GM19395 (cell line): ENCODE measurements at regions not wholly inside any gene's neighbourhood (a gene's known extent, or its start where the extent isn't known, plus 50 kb on each side); places are given as distances from the start of the nearest gene placed in this dataset.
"Not testable (repeated sequence)": the region's sequence is repeated elsewhere in the genome, so short reads cannot be mapped to it uniquely, and the experiment has no call there.

Experiments
- ATAC-seq: cut with Tn5 transposase; IDR thresholded peaks from one replicate; pipeline ENCODE4 v1.9.1; 2021; ENCODE audit warnings: mild to moderate bottlenecking, moderate library complexity; ENCODE audit not compliant: unreplicated experiment

DNA sequence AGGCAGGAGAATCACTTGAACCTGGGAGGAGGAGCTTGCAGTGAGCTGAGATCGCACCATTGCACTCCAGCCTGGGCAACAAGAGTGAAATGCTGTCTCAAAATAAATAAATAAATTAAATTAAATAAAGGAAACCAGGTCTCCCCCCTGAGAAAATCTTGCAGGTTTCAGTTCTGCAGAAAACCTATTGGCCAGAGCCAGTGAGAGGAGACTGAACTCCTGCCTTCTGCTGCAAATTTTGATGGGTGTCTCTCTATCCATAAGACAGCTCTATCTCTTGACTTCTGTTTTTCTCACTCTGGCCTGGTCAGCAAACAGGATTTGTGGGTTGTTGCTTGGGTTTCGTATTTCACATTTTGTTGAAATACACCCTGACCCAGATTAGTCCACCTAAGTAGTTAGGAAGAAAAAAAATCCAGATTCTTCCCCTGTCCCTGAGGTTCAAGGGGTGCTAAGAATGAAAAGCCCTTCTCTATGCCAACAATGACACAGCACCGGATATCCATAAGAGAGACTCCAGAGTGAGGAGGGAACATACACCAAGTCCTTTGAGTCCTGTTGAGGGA lies 86.7 kb upstream of the MAP4K4 start:
- ATAC-seq = no peak

DNA sequence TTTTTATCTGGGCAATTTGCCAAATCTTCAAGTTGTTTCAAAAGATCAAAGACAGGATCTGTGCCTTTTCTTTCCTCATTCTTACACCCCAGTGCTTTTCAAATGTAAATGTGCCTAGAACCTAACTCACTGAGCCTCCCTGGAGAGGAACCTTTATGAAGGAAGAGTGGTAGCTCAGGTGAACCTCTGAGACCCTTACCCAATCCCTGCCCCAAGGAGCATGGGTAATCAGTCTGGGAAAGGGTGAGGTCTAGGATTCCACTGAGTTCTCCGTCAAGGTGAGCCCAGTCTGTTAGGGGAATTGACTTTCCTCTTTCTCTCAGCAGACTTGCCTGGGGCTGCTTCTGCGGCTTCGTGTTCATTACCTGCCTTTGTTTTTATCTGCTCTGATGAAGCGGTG lies 88.1 kb upstream of the MAP4K4 start:
- no peak for ATAC-seq

DNA sequence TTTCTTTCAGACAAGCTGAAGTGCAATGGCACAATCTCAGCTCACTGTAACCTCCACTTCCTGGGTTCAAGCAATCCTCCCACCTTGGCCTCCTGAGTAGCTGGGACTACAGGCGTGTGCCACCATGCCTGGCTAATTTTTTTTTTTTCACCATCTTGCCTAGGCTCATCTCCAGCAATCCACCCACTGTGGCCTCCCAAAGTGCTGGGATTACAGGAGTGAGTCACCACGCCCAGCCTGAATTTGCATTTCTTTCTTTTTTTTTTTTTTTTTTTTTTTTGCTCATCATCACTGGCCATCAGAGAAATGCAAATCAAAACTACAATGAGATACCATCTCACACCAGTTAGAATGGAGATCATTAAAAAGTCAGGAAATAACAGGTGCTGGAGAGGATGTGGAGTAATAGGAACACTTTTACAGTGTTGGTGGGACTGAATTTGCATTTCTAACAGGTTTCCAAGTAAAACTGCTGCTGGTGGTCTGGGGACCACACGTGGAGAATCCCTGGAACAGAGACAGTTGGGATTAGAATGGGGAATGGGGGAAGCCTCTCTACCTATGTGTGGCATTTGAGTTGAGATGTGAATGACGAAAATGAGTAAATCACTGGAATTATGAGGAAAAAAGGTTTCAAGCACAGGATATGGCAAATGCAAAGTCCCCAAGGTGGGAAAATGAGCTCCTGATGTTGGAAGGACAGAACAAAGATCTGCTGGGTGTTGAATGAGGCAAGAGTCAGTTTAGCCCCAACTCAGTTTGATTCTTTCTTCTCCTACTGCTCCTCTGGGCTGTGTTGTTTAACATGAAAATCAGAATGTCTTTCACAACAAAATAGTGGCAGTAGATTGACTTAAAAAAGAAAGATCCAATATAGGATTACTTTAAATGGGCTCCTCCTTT lies 88.8 kb upstream of the MAP4K4 start:
- no peak for ATAC-seq

DNA sequence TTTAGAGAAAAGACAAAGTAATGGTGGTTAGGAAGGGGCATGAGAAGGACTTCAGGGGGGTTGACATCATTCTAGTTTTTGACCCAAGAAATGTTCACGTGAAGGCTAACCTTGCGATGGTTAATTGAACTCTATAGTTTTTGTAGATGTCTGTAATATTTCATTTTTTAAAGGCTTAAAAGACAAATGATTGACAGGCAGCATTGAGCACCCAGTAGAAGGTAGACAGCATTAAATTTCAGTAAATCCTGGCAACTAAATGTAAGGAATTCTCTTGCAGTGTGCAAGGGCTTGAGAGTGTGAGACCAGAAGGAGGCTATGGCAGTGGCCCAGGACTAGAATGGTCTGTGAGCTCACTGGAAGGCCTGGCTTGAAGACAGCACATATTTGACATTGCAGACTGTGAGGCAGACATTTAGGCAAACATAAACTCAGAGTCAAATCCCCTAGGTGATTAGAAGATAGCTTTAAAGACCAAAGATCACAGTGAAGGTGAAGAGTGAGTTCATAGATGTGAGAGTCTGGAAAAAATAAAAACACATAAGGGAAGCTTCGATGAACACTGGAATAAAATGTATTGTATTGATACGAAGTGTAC lies 100.1 kb upstream of the MAP4K4 start:
- ATAC-seq = no peak

- no peak for ATAC-seq
These were observed 101.2 kb upstream of the MAP4K4 start for GRCh38 chr2:101596333-101596732.

GRCh38 chr2:101587251-101587650 lies 110.3 kb upstream of the MAP4K4 start:
- ATAC-seq = no peak

DNA sequence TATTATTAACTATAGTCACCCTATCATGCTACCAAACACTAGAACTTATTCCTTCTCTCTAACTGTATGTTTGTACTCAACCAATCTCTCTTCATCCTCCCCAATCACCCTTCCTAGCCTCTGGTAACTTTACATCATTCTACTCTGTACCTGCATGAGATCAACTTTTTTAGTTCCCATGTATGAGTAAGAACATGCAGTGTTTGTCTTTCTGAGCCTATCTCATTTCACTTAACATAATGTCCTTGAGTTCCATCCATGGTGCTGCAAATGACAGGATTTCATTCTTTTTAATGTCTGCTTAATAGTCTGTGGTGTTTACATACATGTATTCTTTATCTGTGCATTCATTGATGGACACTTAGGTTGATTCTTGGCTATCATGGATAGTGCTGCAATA lies 108.9 kb upstream of the RFX8 start:
- ATAC-seq = no peak

- ATAC-seq = no peak
These were observed 106.9 kb upstream of the RFX8 start for GRCh38 chr2:101581675-101582299.

- ATAC-seq = no peak
These were observed 105.6 kb upstream of the RFX8 start for GRCh38 chr2:101580528-101580927.

GRCh38 chr2:101578671-101579070 lies 103.8 kb upstream of the RFX8 start:
- no peak for ATAC-seq

DNA sequence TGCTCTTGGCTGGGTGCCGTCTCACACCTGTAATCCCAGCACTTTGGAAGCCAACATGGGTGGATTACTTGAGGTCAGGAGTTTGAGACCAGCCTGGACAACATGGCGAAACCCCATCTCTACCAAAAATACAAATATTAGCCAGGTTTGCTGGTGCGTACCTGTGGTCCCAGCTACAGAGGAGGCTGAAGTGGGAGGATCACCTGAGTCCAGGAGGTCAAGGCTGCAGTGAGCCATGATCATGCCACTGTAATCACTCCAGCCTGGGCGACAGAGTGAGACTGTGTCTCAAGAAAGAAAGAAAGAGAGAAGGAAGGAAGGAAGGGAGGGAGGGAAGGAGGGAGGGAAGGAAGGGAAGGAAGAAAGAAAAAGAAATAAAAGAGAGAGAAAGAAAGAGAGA lies 103.2 kb upstream of the RFX8 start:
- ATAC-seq = not testable (repeated sequence)

- no peak for ATAC-seq
These were observed 102.3 kb upstream of the RFX8 start for GRCh38 chr2:101577173-101577572.

- no peak for ATAC-seq
These were observed 99.7 kb upstream of the RFX8 start for GRCh38 chr2:101574622-101575021.

GRCh38 chr2:101571951-101572350 lies 97.0 kb upstream of the RFX8 start:
- no peak for ATAC-seq

GRCh38 chr2:101569886-101570520 lies 95.1 kb upstream of the RFX8 start:
- ATAC-seq = no peak

GRCh38 chr2:101568969-101569368 lies 94.1 kb upstream of the RFX8 start:
- ATAC-seq = no peak

DNA sequence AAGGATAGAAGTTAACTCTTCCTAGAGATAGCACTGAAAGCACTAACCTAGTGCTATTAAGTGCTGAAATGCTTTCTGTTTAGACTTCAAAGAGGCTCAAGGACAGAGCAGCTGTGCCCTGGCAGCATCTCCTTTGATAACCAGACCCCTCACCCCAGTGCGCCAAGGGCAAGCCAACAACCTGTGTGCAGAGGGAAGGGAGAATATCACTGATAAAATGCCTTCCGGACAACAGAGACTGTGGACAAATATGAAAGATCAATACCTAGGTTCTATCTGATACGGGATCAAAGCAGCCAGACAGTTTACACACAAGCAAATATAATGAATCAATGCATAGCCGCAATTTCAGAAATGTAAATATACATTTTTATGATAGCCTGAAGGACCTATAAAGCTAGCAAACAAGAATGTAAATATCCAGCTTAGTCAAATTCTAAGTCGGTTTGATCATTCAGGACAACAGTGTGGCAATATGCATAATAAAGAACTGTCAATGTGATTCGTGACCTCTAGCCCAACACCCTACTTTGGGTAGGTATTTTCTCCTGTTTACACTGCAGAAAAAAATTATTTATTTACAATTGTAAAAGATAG lies 91.8 kb upstream of the RFX8 start:
- no peak for ATAC-seq

GRCh38 chr2:101563849-101564248 lies 88.9 kb upstream of the RFX8 start:
- no peak for ATAC-seq

DNA sequence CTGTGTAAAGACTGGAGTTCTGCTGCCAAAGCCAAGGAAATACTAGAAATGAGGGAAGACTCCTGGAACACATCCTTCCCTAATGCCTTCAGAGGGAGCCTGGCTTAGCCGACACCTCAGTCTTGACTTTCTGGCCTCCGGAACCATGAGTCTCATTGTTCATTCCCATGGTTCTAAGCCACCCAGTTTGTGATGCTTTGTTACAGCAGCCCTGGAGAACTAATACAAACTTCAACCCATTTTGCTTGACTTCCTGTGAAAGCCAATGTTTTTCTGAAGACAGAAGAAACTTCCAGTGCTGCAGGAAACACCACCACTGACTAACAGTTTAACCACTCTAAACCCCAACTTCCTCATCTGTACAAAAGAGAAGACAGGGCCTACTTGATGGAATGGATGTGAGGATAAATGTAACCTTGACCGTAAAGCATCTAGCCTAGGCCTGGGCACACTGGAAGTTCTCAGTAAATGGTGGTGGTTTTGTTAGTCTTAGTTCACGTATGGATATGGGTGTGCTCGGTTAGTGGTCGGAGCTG lies 85.9 kb upstream of the RFX8 start:
- ATAC-seq = no peak

- no peak for ATAC-seq
These were observed 84.6 kb upstream of the RFX8 start for GRCh38 chr2:101559551-101559950.
